Tibial nerve (tissue), 3 donors: ENCODE measurements at regions not wholly inside any gene's neighbourhood (a gene's known extent, or its start where the extent isn't known, plus 50 kb on each side); places are given as distances from the start of the nearest gene placed in this dataset.

Experiments used
- POLR2A ChIP-seq, 2 donors: fragments of 450-650 bp; IDR thresholded peaks; one replicate each; pipeline ENCODE4 v1.6.1; 2017; ENCODE audit warnings: antibody characterized with exemption in 2 of 2, mild to moderate bottlenecking in 2 of 2, moderate library complexity in 2 of 2
- TF ChIP-seq, protein P1 (sequence below), 5 experiments: fragments of 200-600 bp in 3 of 5; fragments of 450-650 bp in 2 of 5; sonication (generic) in 3 of 5; IDR thresholded peaks; one replicate each; pipeline ENCODE4 v1.5.1; 2016 to 2019; ENCODE audit warnings: antibody characterized with exemption in 5 of 5, mild to moderate bottlenecking in 3 of 5, moderate library complexity in 2 of 5

DNA sequence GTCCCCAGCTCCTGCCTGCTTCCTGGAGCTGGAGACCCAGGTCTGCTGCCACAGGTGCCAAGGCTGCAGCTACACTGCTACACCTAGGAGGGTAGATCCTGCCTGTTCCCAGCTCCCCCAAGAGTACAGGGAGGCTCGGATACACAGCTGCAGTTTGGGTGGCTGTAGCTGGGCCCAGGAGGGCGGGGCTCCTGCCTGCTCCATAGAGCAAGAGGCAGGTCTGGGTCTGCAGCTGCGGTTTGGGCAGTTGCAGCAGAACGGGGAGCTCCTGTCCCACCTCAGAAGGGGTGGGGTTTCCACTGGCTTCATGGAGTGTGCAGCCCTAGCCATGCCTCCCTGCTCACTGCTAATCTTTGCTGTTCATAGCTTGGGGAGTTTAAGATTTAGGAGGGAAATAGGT is 199.0 kb downstream of the NUFIP1 start:
- TF ChIP-seq, protein P1, sequence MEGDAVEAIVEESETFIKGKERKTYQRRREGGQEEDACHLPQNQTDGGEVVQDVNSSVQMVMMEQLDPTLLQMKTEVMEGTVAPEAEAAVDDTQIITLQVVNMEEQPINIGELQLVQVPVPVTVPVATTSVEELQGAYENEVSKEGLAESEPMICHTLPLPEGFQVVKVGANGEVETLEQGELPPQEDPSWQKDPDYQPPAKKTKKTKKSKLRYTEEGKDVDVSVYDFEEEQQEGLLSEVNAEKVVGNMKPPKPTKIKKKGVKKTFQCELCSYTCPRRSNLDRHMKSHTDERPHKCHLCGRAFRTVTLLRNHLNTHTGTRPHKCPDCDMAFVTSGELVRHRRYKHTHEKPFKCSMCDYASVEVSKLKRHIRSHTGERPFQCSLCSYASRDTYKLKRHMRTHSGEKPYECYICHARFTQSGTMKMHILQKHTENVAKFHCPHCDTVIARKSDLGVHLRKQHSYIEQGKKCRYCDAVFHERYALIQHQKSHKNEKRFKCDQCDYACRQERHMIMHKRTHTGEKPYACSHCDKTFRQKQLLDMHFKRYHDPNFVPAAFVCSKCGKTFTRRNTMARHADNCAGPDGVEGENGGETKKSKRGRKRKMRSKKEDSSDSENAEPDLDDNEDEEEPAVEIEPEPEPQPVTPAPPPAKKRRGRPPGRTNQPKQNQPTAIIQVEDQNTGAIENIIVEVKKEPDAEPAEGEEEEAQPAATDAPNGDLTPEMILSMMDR (IDR thresholded peaks at IDR 0.05), result no peak
- no peak for TF ChIP-seq POLR2A (IDR thresholded peaks at IDR 0.05)
